ENCODE measurements at regions not wholly inside any gene's neighbourhood (a gene's known extent, or its start where the extent isn't known, plus 50 kb on each side); places are given as distances from the start of the nearest gene placed in this dataset.

DNA sequence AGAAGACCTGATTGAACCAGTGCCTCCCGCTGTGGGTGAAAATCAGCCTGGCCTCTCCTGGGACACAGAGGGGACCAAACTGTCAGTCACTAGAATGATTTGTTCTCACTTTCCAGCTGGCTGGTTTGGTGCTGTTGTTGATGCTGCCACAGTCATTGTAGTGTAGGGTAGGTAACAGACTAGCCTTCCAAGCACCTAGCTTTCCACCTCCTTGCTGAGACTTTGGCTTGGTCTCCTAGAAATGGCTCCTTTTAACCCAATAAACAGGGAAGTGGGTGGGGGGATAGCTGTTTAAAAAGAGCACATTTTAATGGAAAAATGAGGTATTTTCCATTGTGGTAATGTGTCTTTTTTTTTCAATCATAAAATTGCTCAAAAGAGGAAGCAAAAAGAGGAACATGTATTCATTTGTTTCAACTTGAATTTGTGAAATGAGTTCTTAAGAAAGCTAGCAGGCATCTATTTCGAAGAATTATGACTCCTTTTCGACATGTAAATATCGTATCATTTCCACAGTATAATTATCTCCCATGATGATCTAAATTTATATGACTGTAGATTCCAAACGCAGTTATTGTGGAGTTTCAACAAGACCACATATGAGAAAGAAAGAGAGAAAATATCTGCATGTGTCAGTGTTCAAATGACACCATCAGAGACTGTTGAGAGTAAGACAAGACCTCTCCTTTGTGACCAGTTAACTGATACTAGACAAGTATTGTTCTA, 190.1 kb downstream of the HLX start:
- TF ChIP-seq CTCF (IDR thresholded peaks at IDR 0.05; ENCODE audit: low read length): no peak
- TF ChIP-seq EZH2 (IDR thresholded peaks at IDR 0.05; ENCODE audit: borderline replicate concordance, low read length): no peak
